ENCODE measurements at regions not wholly inside any gene's neighbourhood (a gene's known extent, or its start where the extent isn't known, plus 50 kb on each side); places are given as distances from the start of the nearest gene placed in this dataset.

DNA sequence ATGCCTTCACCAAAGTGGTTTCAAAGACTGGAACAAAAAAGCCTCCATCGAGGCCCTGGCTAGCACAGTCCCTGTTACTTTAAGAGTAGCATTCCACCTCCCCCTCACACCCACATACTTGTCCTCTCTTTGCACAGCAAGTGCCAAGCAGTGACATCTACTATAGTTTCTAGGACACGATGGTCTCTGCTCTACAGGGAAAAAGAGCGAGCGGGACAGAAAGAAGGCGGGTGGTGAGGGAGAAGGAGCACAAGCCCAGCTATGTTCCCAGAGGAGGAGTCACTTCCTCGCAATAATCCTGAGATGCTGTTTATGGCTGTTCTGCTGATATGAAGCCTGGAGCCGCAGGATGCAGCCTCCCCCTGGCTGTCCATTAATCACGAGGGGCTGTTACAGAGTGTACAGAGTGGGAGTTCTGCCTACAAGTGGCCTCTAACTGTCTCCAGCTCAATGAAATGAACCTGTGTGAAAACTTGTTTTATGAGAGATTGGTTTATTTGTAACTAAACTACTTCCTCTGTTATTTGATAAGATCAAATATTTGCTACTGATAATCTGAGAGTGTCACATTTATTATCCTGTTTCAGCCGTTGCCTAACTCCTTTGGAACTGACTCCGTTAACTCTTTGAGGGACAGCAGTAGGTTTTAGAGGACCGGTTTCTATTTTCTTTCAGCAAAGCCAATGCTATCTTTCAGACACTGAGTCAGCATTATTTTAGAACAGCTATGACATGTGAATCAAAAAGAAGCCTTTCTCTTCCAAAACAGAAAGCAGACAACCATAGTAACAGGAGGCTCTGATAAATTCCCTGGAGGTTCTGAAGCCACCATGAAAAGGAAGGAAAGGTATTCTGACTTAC lies 208.0 kb downstream of the SPRY2 start:
- peak overlapping the region; percentile 74 for H3K27ac Mint-ChIP-seq (ENCODE audit: unreplicated experiment)
- H3K36me3 Mint-ChIP-seq (ENCODE audit: low read depth), result no peaks in the 10 kb centered on the region
- H3K9me3 Mint-ChIP-seq, result no peaks in the 10 kb centered on the region
- TF ChIP-seq, protein P1, sequence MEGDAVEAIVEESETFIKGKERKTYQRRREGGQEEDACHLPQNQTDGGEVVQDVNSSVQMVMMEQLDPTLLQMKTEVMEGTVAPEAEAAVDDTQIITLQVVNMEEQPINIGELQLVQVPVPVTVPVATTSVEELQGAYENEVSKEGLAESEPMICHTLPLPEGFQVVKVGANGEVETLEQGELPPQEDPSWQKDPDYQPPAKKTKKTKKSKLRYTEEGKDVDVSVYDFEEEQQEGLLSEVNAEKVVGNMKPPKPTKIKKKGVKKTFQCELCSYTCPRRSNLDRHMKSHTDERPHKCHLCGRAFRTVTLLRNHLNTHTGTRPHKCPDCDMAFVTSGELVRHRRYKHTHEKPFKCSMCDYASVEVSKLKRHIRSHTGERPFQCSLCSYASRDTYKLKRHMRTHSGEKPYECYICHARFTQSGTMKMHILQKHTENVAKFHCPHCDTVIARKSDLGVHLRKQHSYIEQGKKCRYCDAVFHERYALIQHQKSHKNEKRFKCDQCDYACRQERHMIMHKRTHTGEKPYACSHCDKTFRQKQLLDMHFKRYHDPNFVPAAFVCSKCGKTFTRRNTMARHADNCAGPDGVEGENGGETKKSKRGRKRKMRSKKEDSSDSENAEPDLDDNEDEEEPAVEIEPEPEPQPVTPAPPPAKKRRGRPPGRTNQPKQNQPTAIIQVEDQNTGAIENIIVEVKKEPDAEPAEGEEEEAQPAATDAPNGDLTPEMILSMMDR (conservative IDR thresholded peaks at IDR 0.05), result no peak
- H3K27me3 Mint-ChIP-seq (ENCODE audit: low read depth), result no peaks in the 10 kb centered on the region
- peaks cover 58% of the 10 kb centered on the region for H3K4me1 Mint-ChIP-seq
- peak; percentile 23 for DNase-seq (ENCODE audit: low read depth, low spot score)
- H3K4me3 Mint-ChIP-seq, result peak overlapping the region; percentile 82

GRCh38 chr13:80131204-80131603 lies 209.7 kb downstream of the SPRY2 start:
- H3K27me3 Mint-ChIP-seq (ENCODE audit: low read depth), result no peaks in the 10 kb centered on the region
- DNase-seq (ENCODE audit: low read depth, low spot score), result peak; percentile 63
- H3K36me3 Mint-ChIP-seq (ENCODE audit: low read depth), result no peaks in the 10 kb centered on the region
- no peaks in the 10 kb centered on the region for H3K9me3 Mint-ChIP-seq
- TF ChIP-seq, protein P1 (conservative IDR thresholded peaks at IDR 0.05), result no peak
- peak overlapping the region; percentile 59 for H3K27ac Mint-ChIP-seq (ENCODE audit: unreplicated experiment)
- peaks cover 65% of the 10 kb centered on the region for H3K4me1 Mint-ChIP-seq
- peak overlapping the region; percentile 73 for H3K4me3 Mint-ChIP-seq

GRCh38 chr13:80126389-80127068 lies 214.4 kb downstream of the SPRY2 start:
- TF ChIP-seq, protein P1 (conservative IDR thresholded peaks at IDR 0.05), result no peak
- H3K27me3 Mint-ChIP-seq (ENCODE audit: low read depth), result no peaks in the 10 kb centered on the region
- H3K36me3 Mint-ChIP-seq (ENCODE audit: low read depth), result peaks cover 3% of the 10 kb centered on the region
- H3K4me3 Mint-ChIP-seq, result peak overlapping the region; percentile 2
- no peak overlapping the region for H3K27ac Mint-ChIP-seq (ENCODE audit: unreplicated experiment)
- DNase-seq (ENCODE audit: low read depth, low spot score), result no peak
- peaks cover 2% of the 10 kb centered on the region for H3K9me3 Mint-ChIP-seq
- H3K4me1 Mint-ChIP-seq, result peaks cover 45% of the 10 kb centered on the region

GRCh38 chr13:80123945-80124344 lies 217.0 kb downstream of the SPRY2 start:
- H3K4me1 Mint-ChIP-seq, result peaks cover 42% of the 10 kb centered on the region
- TF ChIP-seq, protein P1 (conservative IDR thresholded peaks at IDR 0.05), result no peak
- peaks cover 3% of the 10 kb centered on the region for H3K36me3 Mint-ChIP-seq (ENCODE audit: low read depth)
- H3K27ac Mint-ChIP-seq (ENCODE audit: unreplicated experiment), result no peak overlapping the region
- H3K4me3 Mint-ChIP-seq, result no peak overlapping the region
- H3K27me3 Mint-ChIP-seq (ENCODE audit: low read depth), result no peaks in the 10 kb centered on the region
- no peak for DNase-seq (ENCODE audit: low read depth, low spot score)
- H3K9me3 Mint-ChIP-seq, result peaks cover 2% of the 10 kb centered on the region

GRCh38 chr13:80121038-80121437 lies 219.9 kb downstream of the SPRY2 start:
- DNase-seq (ENCODE audit: low read depth, low spot score), result no peak
- Mint-ChIP-seq H3K27ac (ENCODE audit: unreplicated experiment) (no peak overlapping the region), H3K27me3 (ENCODE audit: low read depth) (no peaks in the 10 kb centered on the region), H3K4me1 (peaks cover 32% of the 10 kb centered on the region), H3K36me3 (ENCODE audit: low read depth) (peaks cover 3% of the 10 kb centered on the region), H3K4me3 (no peak overlapping the region), H3K9me3 (peaks cover 2% of the 10 kb centered on the region)
- TF ChIP-seq, protein P1 (conservative IDR thresholded peaks at IDR 0.05), result no peak

Measured in neural crest cell (in vitro differentiated cells).